ENCODE measurements at regions not wholly inside any gene's neighbourhood (a gene's known extent, or its start where the extent isn't known, plus 50 kb on each side); places are given as distances from the start of the nearest gene placed in this dataset.
"Not testable (repeated sequence)": the region's sequence is repeated elsewhere in the genome, so short reads cannot be mapped to it uniquely, and the experiment has no call there.

GRCh38 chr5:159786901-159787691 is 129.2 kb upstream of the ADRA1B start:
- DNase-seq: no peak

GRCh38 chr5:159787837-159788236 is 128.4 kb upstream of the ADRA1B start:
- DNase-seq: no peak

GRCh38 chr5:159788835-159789331 is 127.4 kb upstream of the ADRA1B start:
- no peak for DNase-seq

- DNase-seq: no peak
Measured at GRCh38 chr5:159792180-159792579, 124.1 kb upstream of the ADRA1B start.

GRCh38 chr5:159797261-159797970 is 118.9 kb upstream of the ADRA1B start:
- DNase-seq: peak; percentile 40

GRCh38 chr5:159799701-159800100 is 116.6 kb upstream of the ADRA1B start:
- DNase-seq: no peak

- no peak for DNase-seq
Measured at GRCh38 chr5:159800131-159800840, 116.0 kb upstream of the ADRA1B start.

GRCh38 chr5:159801303-159801702 is 115.0 kb upstream of the ADRA1B start:
- DNase-seq: no peak

GRCh38 chr5:159802661-159803060 is 113.6 kb upstream of the ADRA1B start:
- no peak for DNase-seq

- DNase-seq: no peak
Measured at GRCh38 chr5:159804121-159804520, 112.2 kb upstream of the ADRA1B start.

- no peak for DNase-seq
Measured at GRCh38 chr5:159805021-159805420, 111.3 kb upstream of the ADRA1B start.

GRCh38 chr5:159807135-159807534 is 109.1 kb upstream of the ADRA1B start:
- not testable (repeated sequence) for DNase-seq

GRCh38 chr5:159807586-159807985 is 108.7 kb upstream of the ADRA1B start:
- DNase-seq: no peak

- DNase-seq: no peak
Measured at GRCh38 chr5:159811712-159812111, 104.6 kb upstream of the ADRA1B start.

- DNase-seq: not testable (repeated sequence)
Measured at GRCh38 chr5:159812759-159813158, 103.5 kb upstream of the ADRA1B start.

GRCh38 chr5:159814222-159814621 is 102.1 kb upstream of the ADRA1B start:
- DNase-seq: no peak

- DNase-seq: no peak
Measured at GRCh38 chr5:159814805-159815585, 101.3 kb upstream of the ADRA1B start.

- no peak for DNase-seq
Measured at GRCh38 chr5:159817262-159818029, 98.8 kb upstream of the ADRA1B start.

GRCh38 chr5:159819591-159820411 is 96.5 kb upstream of the ADRA1B start:
- peak; percentile 72 for DNase-seq

- no peak for DNase-seq
Measured at GRCh38 chr5:159820692-159821091, 95.6 kb upstream of the ADRA1B start.
